ENCODE measurements at regions not wholly inside any gene's neighbourhood (a gene's known extent, or its start where the extent isn't known, plus 50 kb on each side); places are given as distances from the start of the nearest gene placed in this dataset.

DNA sequence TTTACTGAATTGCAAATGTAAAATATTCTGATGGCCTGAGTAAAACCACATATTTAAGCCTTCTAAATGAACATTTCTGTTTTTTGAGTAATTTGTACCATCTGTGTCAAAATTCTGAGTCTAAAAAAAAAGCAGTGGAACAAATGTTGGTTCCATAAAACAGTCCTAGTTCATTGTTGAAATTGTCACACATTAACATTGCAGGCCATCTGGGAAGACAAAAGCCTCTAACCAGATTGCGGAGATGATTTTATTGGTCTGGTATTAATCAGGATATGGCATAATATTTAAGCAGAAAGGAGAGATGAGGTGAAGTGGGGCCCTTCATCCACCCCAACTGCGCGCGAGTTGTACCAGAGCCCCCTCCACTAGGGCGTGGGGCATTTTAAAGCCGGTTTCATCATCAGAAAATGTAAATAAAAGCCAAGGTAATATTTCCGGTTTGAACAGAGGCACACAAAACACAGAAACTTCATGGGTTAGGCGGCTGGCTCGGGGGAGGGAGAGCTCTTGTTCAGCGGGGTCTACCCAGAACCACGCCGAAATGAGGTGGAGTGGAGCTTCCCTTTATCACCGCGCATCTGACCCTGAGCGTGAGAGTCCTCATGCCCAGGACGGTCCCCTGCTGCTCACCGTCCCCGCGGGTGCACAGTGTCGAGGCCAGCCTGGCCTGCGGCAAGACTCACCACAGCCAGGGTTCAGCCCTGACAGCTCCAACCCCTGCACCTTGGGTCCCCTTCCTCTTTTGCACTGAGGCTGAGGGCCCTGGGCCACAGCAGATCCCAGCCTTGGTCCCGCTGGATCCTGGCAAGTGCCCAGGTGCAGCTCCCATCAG lies 169.2 kb downstream of the URI1 start:
- TF ChIP-seq, protein P1, sequence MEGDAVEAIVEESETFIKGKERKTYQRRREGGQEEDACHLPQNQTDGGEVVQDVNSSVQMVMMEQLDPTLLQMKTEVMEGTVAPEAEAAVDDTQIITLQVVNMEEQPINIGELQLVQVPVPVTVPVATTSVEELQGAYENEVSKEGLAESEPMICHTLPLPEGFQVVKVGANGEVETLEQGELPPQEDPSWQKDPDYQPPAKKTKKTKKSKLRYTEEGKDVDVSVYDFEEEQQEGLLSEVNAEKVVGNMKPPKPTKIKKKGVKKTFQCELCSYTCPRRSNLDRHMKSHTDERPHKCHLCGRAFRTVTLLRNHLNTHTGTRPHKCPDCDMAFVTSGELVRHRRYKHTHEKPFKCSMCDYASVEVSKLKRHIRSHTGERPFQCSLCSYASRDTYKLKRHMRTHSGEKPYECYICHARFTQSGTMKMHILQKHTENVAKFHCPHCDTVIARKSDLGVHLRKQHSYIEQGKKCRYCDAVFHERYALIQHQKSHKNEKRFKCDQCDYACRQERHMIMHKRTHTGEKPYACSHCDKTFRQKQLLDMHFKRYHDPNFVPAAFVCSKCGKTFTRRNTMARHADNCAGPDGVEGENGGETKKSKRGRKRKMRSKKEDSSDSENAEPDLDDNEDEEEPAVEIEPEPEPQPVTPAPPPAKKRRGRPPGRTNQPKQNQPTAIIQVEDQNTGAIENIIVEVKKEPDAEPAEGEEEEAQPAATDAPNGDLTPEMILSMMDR (IDR thresholded peaks at IDR 0.05), result no peak
- TF ChIP-seq POLR2A (IDR thresholded peaks at IDR 0.05), result no peak

Data from upper lobe of left lung (tissue), 4 donors.